ENCODE measurements at regions not wholly inside any gene's neighbourhood (a gene's known extent, or its start where the extent isn't known, plus 50 kb on each side); places are given as distances from the start of the nearest gene placed in this dataset.

GRCh38 chr2:18153741-18154140 is 275.3 kb downstream of the KCNS3 start:
- DNase-seq (ENCODE audit: low read depth in 2 of 3, low spot score in 2 of 3), result no peak

GRCh38 chr2:18151237-18151636 is 272.8 kb downstream of the KCNS3 start:
- DNase-seq (ENCODE audit: low read depth in 2 of 3, low spot score in 2 of 3), result no peak

GRCh38 chr2:18149660-18150246 is 271.3 kb downstream of the KCNS3 start:
- no peak for DNase-seq (ENCODE audit: low read depth in 2 of 3, low spot score in 2 of 3)

- no peak for DNase-seq (ENCODE audit: low read depth in 2 of 3, low spot score in 2 of 3)
These were observed 258.5 kb downstream of the KCNS3 start for GRCh38 chr2:18136881-18137475.

GRCh38 chr2:18133310-18133709 is 254.8 kb downstream of the KCNS3 start:
- DNase-seq (ENCODE audit: low read depth in 2 of 3, low spot score in 2 of 3), result no peak

- DNase-seq (ENCODE audit: low read depth in 2 of 3, low spot score in 2 of 3), result no peak
These were observed 254.2 kb downstream of the KCNS3 start for GRCh38 chr2:18132697-18133096.

- no peak for DNase-seq (ENCODE audit: low read depth in 2 of 3, low spot score in 2 of 3)
These were observed 253.3 kb downstream of the KCNS3 start for GRCh38 chr2:18131761-18132160.

GRCh38 chr2:18129348-18129747 is 250.9 kb downstream of the KCNS3 start:
- no peak for DNase-seq (ENCODE audit: low read depth in 2 of 3, low spot score in 2 of 3)

- DNase-seq (ENCODE audit: low read depth in 2 of 3, low spot score in 2 of 3), result no peak
These were observed 246.8 kb downstream of the KCNS3 start for GRCh38 chr2:18125303-18125702.

GRCh38 chr2:18124116-18124835 is 245.8 kb downstream of the KCNS3 start:
- DNase-seq (ENCODE audit: low read depth in 2 of 3, low spot score in 2 of 3), result no peak

GRCh38 chr2:18123577-18123976 is 245.1 kb downstream of the KCNS3 start:
- DNase-seq (ENCODE audit: low read depth in 2 of 3, low spot score in 2 of 3), result no peak

- DNase-seq (ENCODE audit: low read depth in 2 of 3, low spot score in 2 of 3), result no peak
These were observed 244.7 kb downstream of the KCNS3 start for GRCh38 chr2:18123211-18123570.

GRCh38 chr2:18122544-18123210 is 244.2 kb downstream of the KCNS3 start:
- no peak for DNase-seq (ENCODE audit: low read depth in 2 of 3, low spot score in 2 of 3)

- no peak for DNase-seq (ENCODE audit: low read depth in 2 of 3, low spot score in 2 of 3)
These were observed 241.4 kb downstream of the KCNS3 start for GRCh38 chr2:18119883-18120282.

GRCh38 chr2:18118703-18119102 is 240.2 kb downstream of the KCNS3 start:
- no peak for DNase-seq (ENCODE audit: low read depth in 2 of 3, low spot score in 2 of 3)

- no peak for DNase-seq (ENCODE audit: low read depth in 2 of 3, low spot score in 2 of 3)
These were observed 239.1 kb downstream of the KCNS3 start for GRCh38 chr2:18117592-18117991.

GRCh38 chr2:18110222-18110621 is 231.8 kb downstream of the KCNS3 start:
- DNase-seq (ENCODE audit: low read depth in 2 of 3, low spot score in 2 of 3), result no peak

- no peak for DNase-seq (ENCODE audit: low read depth in 2 of 3, low spot score in 2 of 3)
These were observed 228.4 kb downstream of the KCNS3 start for GRCh38 chr2:18106841-18107240.

GRCh38 chr2:18105929-18106328 is 227.5 kb downstream of the KCNS3 start:
- DNase-seq (ENCODE audit: low read depth in 2 of 3, low spot score in 2 of 3), result no peak

- DNase-seq (ENCODE audit: low read depth in 2 of 3, low spot score in 2 of 3), result no peak
These were observed 226.2 kb downstream of the KCNS3 start for GRCh38 chr2:18104595-18105224.

- no peak for DNase-seq (ENCODE audit: low read depth in 2 of 3, low spot score in 2 of 3)
These were observed 218.5 kb downstream of the KCNS3 start for GRCh38 chr2:18096836-18097405.

All from activated CD8-positive, alpha-beta memory T cell treated with anti-CD3 and anti-CD28 coated beads for 48 hours (primary cell).